GM18507 (cell line): ENCODE measurements at regions not wholly inside any gene's neighbourhood (a gene's known extent, or its start where the extent isn't known, plus 50 kb on each side); places are given as distances from the start of the nearest gene placed in this dataset.

Experiments used
- DNase-seq: peaks from one replicate; pipeline ENCODE4 v3.0.0; 2011; ENCODE audit warnings: low read depth; ENCODE audit not compliant: insufficient read length; ENCODE audit errors: extremely low spot score
- FAIRE-seq: peaks from 2 replicates; lab custom pipeline; 2011; peaks lifted over from hg19 to GRCh38; lab: Jason Lieb, UNC

DNA sequence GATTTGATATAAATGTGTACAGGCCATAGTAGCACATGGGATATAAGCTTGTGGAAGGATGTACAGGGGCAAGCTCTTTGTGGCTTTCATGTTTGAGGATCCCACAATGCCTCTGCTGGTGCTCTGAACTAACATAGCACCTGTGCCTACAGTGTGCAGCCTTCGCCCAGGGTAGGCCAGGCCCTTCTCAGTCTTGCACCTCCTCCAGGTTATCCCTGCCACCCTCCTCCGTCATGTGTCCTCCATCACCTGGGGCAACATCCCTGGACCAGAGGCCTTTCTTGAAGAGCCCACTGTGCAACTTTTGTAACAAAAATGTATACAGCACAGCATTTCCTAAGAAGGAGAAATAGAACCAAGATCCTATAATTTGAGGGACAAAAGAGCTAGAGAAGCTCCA lies 306.8 kb downstream of the IRS2 start:
- no peak for DNase-seq
- no peak for FAIRE-seq

DNA sequence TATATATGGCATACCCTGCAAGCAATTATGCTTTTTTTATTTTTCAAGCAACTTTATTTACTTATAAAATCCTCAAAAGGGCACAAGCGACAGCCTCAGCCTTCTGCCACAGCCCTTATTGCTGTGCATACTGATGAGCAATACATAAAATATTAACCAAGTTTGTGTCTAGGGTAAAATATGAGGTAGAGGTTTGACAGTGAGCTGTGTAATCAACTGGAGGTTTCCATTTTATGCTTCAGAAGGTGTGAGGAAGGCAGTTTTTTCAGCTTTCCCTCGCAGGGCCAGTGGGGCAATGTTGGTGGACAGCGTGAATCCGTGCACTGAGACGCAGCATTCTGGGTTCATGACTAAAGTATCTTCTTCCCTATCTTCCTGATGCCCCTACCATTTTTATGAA lies 310.4 kb downstream of the IRS2 start:
- DNase-seq: no peak
- FAIRE-seq: no peak

DNA sequence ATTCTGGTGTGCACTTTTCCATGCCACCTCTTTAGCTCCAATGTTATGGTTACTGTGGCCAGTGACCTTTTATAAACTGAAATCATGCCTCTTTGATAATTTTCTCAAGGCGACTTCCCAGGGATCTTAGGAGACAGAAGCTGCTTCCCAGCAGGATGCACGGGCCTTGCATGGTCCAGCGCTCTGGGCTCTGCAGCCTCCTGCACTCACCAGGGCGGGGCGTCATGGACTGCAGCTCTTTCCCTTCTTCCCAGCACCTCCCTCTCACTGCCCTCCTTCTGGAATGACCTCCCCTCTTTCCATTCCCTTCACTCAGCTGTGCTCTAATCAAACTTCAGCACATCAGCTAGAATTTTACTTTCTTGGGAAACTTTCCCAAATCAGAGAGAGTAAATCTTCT lies 318.3 kb downstream of the IRS2 start:
- DNase-seq (no peak), FAIRE-seq (no peak)

DNA sequence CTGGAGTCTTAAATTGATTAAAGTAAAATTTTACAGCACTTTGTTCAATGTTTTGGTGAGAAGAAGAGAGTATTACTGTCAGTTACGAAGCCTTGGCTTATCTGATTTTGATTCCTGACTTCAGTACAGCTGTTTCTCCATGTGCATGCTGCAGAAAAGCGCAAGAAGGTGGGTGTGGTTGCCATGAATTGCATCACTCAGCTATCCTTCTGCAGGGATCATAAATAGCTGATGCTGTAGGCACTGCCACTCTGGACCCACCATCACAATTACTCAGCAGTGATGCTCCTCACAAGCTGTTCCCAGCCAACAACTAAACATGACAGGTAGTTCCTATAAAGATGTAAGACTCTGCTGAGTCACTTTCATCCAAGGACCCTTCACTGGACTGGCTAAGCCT lies 321.2 kb downstream of the IRS2 start:
- FAIRE-seq: no peak
- no peak for DNase-seq

DNA sequence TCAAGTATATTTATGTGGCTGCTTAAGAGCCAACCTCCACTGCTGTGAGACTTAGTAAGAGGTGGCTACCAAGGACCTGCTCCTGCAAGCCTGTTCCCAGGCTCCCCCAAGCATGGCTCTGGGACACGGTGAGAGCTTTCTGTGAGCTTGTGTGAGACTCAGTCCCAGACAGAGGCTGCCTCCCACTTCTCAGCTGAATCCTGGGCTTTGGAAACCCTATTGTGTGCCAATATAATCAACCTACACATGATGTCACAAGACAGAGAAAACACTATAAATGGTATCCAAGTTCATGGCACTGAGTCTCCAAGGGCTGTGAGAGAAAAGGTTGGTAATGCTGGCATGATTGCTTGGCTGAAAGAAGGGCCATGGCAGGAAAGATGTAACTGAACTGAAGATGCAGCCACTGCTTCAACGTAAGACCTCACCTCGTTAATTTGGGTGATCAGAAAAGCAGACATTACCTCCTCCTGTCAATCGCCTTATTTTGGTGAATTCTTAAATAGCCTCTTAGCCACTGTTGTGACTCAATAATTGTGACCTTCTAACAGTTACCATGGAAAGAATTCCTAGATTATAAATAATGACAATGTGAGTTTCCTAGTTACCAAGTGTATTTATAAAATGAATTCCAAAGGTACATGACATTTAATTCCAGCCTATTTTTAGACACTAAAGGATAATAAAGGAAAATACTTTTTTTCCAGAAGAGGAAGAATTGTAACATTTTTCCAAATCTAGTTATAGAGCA lies 332.0 kb downstream of the IRS2 start:
- DNase-seq: no peak
- no peak for FAIRE-seq

DNA sequence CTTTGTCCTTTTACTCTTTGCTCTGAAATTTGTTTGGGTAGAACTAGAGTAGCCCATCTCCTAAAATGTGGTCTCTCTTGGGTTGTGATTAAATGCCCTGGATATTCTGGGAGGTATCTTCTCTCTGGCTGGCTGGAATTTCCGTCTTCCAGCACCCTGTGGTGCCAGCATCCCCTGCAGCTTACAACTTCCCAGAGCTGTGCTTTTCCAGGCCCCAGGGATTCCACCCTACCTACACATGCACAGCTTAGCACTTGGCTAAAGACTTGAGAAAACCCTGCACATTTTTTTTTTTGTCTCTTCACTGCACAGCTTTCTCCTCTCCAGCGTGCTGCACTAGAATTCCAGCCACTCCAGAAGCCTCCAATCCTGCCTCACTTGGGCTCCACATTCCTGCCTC lies 334.7 kb downstream of the IRS2 start:
- FAIRE-seq (no peak), DNase-seq (no peak)

DNA sequence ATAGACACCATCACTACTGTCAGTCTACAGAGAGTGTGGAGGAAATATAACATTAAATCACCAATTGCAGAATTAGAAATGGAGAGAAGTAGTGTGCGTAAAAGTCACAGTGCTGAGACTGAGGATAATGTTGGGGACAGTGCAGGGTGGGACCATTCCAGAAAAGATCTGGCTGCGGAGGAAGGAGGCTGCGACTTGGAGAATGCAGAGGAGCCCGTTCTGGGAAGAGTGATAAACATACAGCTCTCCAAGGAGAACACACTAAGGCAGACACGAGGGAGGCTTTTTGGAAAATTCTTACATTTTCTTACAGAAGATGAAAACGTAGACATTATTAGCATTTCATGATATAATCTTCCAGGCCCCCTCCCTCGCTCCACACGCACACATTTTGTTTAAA lies 337.8 kb downstream of the IRS2 start:
- no peak for FAIRE-seq

DNA sequence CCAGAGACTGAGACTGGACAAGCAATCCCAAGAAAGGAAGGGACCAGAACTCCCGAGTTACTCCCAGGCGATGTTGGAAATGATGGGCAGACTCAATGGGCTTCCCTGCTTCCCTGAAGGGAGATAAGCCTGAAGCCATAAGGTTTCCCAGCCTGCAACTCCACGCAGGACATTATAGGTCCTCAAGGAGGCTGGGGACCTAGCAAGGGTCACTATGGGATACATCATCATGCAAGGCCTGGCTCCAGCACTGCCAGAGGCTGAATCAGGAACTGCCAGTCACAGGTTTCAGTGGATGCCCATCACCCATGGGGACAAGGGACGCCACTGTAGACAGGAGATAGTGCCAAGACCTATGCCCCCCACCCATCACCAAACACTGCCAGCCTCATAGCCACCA lies 338.7 kb downstream of the IRS2 start:
- FAIRE-seq: no peak
- no peak for DNase-seq

More for the DNA sequence above, 337.8 kb downstream of the IRS2 start:
- DNase-seq: no peak

DNA sequence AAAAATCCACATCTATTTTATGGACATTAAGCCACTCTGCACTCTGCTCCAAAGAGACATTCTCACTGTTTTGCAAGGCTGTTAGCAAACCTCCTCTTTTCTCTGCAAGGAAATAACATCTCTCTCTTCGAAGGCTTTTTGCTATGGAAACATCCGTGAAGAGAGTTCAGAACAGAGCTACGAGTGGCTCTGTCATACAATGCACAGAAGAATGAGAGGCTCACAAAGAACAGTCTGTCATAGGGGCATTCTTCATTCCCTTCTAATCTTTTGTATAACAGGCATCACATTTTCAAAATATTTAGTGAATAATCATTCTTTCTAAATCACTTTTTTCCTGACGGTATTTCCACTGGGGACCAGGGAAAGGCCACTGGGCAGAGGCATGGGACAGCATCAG lies 346.1 kb downstream of the IRS2 start:
- DNase-seq (no peak), FAIRE-seq (no peak)

DNA sequence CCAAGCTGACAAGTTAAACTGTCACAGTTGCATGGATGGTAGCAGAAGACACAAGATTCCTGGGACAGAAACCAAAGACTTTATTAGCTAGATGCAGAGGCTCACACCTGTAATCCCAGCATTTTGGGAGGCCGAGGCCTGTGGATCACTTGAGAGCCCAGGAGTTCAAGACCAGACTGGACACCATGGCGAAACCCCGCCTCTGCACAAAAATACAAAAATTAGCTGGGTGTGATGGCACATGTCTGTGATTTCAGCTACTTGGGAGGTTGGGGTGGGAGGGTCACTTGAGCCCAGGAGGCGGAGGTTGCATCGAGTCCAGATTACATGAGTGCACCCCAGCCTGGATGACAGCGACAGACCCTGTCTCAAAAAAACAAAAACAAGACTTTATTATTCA lies 346.6 kb downstream of the IRS2 start:
- DNase-seq (no peak), FAIRE-seq (no peak)

DNA sequence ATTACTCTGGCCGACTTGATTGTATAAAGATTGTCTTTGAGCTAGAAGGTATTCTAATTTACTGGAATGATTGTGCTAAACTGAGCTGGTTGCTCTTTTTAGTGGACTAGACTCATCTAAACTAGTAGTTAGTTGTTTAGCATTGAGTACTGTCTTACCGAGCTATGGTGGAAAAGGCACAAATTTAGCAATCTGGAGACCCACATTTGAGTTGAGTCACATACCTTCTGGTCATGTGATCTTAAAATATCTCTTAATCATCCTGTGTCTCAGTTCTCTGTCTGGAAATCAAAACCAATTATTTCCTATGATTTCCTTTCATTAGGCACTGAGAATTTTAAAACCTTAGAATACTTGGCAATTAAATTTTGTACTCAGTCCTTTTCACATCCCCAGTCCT lies 349.5 kb downstream of the IRS2 start:
- FAIRE-seq: no peak
- DNase-seq: no peak

DNA sequence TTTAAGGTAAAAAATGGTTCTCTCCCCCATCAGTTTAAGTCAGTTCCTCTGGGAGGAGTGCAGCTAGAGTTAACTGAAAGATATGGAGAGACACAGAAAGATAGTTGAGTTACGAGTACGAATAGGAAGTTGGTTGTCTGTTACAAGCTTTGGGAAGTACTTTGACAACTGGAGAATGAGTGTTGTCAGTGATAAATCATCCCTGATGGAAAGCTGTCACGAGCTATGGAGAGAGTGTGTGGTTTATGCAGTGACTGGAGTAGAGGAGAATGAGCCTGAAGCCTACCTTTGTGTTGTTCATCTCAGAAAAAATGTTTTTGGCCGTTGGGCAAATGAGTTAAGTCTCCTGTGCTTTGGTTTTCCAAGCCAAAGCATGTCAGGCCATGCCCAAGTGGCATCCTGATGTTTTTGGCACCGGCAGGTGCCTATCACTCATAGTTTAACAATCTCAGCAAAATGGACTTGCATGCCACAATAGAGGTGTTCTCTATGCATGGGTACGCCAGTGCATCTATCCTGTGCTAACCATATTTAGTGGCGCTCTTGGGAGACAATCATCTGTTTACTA lies 350.2 kb downstream of the IRS2 start:
- DNase-seq (no peak), FAIRE-seq (no peak)

DNA sequence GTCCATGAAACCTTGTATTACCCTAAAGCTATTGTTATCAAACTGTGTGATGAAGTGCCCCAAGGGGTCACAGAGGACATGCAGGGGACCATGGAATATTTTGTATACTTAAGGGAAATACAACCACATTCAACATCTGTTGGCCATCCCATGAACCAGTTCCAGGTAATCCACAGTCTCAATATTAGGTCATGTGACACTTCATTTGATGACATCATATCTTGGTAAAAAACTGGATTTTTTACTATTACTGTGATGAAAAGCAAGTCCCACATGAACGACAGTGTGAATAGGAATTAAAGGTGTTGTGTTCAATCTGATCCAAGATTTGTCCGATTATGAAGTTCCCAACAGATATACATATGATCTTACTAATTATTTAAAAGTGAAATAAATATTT lies 355.2 kb downstream of the IRS2 start:
- no peak for DNase-seq
- no peak for FAIRE-seq

DNA sequence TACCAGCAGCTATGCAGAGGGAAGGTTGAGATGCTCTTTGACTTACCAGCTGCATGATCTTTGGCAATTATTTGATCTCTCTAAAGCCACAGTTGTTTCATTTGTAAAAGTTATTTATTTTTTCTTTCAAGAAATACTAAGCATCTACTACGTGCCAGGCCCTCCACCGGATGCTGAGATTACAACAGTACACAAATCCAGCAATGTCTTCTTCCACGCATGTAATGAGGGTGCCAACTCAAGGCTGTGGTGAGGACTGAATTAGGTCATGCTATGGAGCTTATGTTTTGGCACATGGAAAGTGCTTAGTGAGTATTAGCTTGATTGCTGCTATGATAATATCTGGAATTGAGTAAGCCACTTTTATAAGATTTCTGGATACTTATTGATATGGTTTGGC lies 358.2 kb downstream of the IRS2 start:
- FAIRE-seq (no peak), DNase-seq (no peak)

DNA sequence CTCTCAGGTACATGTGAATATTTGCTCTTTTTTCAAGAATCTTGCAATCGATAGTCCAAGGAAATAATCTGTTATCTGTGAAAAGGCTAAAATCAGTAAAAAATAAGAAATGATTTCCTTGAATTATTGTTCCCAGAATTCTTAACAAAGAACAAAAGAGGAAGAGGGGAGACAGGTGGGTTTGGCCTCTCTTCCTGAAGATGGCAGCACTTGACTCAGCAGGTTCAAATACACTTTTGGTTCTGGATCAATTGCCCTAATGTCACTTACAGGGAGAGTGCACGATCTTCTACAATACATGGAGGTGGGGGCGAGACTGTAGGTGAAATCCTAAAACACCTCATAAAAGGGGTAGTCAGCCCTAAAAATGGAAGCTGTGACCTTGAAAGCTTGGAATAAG lies 358.7 kb downstream of the IRS2 start:
- DNase-seq (no peak), FAIRE-seq (no peak)

DNA sequence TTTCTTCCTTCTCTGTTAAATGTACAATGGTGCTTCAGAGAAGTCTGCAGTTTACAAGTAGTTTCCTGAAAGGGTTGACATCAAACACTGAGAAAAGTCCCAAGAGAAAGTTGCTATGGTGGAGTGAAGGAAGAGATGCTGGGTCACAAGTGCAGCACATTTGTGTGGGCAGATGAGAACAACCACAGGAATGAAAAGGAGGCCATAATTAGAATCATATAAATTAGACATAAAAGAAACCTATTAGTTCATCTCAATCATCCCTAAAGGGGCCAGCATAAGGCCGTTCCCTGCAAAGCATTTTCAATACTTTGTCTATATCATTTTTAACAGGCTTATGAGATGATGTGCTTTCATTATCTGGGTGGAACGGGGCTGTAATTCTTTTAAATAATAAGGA lies 359.2 kb downstream of the IRS2 start:
- no peak for DNase-seq
- FAIRE-seq: no peak

DNA sequence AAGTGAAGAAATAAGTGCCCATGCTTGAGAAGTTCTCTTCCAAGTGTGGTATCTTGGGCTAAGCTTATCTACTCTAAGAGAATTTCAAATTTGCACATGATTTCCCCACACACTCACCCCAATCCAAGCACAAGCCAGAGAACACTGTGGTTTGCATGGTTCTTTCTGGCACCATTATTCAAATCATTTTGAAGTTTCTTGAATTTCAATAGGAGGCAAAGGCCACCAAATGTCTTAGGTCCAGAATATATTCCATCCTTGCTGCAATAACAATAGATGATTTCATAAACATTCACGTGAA lies 359.7 kb downstream of the IRS2 start:
- no peak for FAIRE-seq

DNA sequence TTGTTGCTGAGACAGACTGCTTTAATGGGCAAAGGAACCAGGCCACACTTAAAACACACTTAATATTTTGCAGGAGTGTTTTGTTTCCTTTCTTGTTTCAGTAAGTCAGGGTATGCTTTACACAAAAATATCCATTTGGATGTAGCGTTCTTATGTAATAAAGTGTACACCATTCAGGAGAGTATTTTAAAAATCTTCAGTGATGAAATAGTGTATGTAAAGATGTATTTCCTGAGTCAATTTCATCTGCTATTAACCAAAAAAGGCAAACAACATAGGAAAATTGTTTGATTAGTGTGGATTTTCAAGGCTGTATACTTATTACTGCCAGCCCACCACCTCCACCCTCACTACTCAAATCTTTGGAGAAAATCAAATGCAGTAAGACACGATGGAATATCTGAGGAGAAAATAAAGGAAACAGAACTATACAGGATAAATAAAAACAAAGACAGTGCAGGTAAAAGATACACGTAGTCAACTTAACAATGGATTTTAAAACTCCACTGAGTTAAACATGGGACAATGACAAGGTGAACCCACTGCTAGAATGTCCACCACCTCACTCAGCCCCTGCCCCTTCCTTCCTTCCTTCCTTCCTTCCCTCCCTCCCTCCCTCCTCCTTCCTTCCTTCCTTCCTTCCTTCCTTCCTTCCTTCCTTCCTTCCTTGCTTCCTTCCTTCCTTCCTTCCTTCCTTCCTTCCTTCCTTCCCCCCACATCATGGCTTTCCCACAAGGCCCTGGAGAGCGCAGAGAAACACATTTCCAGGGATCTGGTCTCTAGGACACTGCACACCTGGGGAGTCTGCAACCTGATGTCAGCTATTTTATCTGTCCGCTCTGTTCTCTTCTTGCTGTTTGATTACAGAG lies 360.3 kb downstream of the IRS2 start:
- DNase-seq (no peak), FAIRE-seq (no peak)

More for the DNA sequence above, 359.7 kb downstream of the IRS2 start:
- DNase-seq: no peak

DNA sequence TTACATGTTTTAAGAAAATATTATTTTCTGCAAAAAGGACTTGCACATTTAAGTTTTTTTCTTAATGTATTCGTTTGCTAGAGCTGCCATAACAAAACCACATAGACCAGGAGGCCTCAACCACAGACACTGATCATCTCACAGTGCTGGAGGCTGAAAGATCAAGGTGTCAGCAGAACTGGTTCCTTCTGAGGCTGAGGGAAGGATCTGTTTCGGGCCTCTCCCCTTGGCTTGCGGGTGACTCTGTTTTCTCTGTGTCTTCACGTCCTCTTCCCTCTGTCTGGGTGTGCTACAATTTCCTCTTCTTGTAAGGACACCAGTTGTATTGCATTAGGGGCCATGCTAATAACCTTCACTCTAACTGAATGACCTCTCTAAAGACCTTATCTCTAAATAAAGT lies 364.2 kb downstream of the IRS2 start:
- no peak for DNase-seq

DNA sequence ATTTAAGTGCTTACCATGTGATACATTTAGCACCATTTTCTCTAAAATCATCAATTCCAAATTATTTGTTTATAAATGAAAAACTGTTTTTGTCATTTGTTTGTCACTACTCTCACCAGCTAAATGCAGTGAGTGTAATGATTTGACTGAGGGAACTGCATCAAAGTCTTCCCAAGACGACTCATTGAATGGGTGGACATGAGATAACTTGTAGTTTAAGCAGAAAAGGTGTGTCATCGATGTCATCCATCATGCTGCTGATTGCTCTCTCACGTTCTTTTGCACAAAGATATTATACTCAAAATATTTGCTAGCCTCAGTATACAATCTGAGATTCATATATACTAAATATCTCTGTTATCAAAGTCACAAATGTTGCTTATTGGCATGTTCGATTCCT lies 366.5 kb downstream of the IRS2 start:
- DNase-seq (no peak), FAIRE-seq (no peak)

More for the DNA sequence above, 364.2 kb downstream of the IRS2 start:
- FAIRE-seq: no peak

DNA sequence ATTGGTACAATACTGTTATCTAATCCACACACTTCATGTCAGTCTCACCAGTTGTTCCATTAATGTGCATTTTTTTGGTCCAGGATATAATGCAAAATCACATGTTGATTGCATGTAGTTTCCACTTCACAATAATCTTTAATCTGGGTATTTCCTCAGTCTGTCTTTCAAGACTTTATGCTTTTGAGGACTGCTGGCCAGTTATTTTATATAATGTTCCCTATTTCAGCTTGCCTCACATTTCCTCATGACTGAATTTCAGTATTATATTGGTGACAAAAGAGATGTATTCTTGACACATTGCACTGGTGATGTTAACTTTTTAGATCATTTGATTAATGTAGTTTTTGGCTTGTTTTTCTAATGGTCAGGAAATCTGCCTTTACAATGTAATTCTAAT lies 368.3 kb downstream of the IRS2 start:
- FAIRE-seq: no peak
- DNase-seq: no peak
